Fibroblast of the aortic adventitia (primary cell): ENCODE measurements at regions not wholly inside any gene's neighbourhood (a gene's known extent, or its start where the extent isn't known, plus 50 kb on each side); places are given as distances from the start of the nearest gene placed in this dataset.

ENCODE experiments used
- DNase-seq: peaks from one replicate; pipeline ENCODE4 v3.0.0-alpha.2; 2010; ENCODE audit warnings: low read depth
- H3K4me3 ChIP-seq: 2 replicates; pipeline ENCODE4 v1.5.1; 2011; ENCODE audit warnings: low read depth, mild to moderate bottlenecking, control low read depth, low read length, moderate library complexity
- TF ChIP-seq, protein P1 (sequence below): IDR thresholded peaks from 2 replicates; pipeline ENCODE4 v1.5.1; 2011; ENCODE audit warnings: mild to moderate bottlenecking, low read length, control low read depth, inconsistent platforms; ENCODE audit not compliant: insufficient read depth

- H3K4me3 ChIP-seq: no peak overlapping the region
- TF ChIP-seq, protein P1, sequence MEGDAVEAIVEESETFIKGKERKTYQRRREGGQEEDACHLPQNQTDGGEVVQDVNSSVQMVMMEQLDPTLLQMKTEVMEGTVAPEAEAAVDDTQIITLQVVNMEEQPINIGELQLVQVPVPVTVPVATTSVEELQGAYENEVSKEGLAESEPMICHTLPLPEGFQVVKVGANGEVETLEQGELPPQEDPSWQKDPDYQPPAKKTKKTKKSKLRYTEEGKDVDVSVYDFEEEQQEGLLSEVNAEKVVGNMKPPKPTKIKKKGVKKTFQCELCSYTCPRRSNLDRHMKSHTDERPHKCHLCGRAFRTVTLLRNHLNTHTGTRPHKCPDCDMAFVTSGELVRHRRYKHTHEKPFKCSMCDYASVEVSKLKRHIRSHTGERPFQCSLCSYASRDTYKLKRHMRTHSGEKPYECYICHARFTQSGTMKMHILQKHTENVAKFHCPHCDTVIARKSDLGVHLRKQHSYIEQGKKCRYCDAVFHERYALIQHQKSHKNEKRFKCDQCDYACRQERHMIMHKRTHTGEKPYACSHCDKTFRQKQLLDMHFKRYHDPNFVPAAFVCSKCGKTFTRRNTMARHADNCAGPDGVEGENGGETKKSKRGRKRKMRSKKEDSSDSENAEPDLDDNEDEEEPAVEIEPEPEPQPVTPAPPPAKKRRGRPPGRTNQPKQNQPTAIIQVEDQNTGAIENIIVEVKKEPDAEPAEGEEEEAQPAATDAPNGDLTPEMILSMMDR: no peak
- DNase-seq: no peak
These were observed 268.5 kb downstream of the PTPRU start for GRCh38 chr1:29504709-29505410.

DNA sequence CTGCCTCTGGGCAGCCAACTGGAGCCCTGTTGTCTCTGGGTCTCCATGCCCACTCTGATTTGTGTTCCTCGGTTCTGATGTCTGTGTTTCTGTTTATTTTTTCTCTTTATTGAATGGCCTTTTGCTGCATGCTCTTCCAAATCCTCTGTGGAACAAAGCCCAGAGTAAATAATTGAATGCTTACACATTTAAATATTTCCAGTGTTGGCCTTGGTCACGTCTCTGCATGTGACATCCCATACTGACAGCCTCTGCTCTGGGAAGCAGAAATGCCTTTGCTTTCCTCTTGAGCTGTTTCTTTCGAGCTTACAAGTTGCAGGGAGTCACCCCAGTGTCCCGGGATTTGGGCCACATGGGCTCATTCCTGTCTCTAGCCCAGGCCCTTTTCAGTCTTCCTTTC lies 267.9 kb downstream of the PTPRU start:
- H3K4me3 ChIP-seq: no peak overlapping the region
- DNase-seq: no peak
- TF ChIP-seq, protein P1: no peak

DNA sequence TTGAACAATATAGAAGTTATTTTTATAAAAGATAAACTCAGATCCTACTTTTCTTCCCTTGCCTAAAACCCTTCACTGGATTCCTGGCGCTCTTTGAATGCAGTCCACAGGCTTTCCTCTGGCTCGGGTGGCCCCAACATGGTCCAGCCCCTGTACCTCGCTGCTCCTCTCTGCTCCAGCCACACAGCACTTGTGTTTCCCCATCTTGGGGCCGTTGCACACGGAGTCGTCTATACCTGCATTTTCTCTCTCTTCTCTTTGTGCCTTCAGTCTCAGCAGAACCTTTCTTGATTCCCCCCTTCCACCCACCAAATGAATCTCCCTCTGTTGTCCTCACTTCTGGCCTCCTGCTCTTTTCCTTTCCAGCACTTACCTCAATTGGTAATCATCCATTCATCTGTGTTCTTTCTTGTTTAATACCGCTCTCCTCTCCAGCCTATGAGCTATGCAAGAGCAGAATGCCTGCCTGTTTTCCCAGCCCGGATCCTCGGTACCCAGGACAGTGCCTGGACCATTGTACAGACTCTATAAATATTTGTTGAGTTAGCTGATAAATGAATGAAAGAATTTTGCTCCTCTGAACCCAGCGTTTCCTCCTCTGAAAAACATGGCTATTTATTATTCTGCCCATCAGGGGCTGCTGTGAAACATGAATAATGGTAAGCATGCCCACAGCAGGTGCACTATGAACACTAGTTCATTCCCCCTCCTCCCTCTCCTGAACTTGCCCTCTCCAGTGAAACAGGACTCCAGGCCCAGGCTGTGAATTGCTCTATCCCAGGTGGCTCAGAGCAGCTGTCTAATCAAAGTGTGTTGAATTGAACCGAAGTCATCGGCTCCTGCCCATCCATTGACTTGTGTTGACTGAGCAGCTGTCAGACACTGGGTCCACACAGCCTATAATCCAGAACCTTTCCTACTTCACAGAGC lies 266.9 kb downstream of the PTPRU start:
- H3K4me3 ChIP-seq: no peak overlapping the region
- no peak for DNase-seq
- TF ChIP-seq, protein P1: no peak

GRCh38 chr1:29502225-29502910 lies 266.0 kb downstream of the PTPRU start:
- no peak for DNase-seq
- TF ChIP-seq, protein P1: no peak

GRCh38 chr1:29501227-29501976 lies 265.1 kb downstream of the PTPRU start:
- TF ChIP-seq, protein P1: no peak
- H3K4me3 ChIP-seq: no peak overlapping the region
- DNase-seq: no peak

More at GRCh38 chr1:29502225-29502910, 266.0 kb downstream of the PTPRU start:
- no peak overlapping the region for H3K4me3 ChIP-seq

DNA sequence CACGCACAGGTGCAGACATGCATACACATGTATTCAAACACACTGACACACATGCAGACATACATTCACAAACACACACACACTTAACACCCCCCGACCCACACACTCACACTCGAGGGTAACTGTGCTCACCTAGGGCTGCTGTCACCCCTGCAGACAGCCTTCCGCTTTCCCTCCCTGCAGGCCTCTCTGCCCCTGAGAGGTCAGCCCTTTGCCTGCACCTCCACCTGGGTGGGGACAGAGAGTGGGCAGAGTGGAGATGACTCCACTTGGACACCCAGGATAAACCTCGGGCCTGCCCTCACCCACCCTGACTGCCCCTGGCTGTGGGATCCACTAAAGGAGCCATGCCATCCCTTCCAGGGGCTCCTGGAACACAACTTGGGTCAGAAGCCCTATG lies 264.3 kb downstream of the PTPRU start:
- no peak overlapping the region for H3K4me3 ChIP-seq
- no peak for DNase-seq
- TF ChIP-seq, protein P1: no peak
